ENCODE measurements at regions not wholly inside any gene's neighbourhood (a gene's known extent, or its start where the extent isn't known, plus 50 kb on each side); places are given as distances from the start of the nearest gene placed in this dataset.

- TF ChIP-seq YY1 (IDR thresholded peaks at IDR 0.05; ENCODE audit: low read depth, low read length) (no peak), MAX (IDR thresholded peaks at IDR 0.05; ENCODE audit: low read depth, low read length) (no peak), MTA3 (IDR thresholded peaks at IDR 0.05; ENCODE audit: borderline replicate concordance, low read length) (no peak)
These were observed 71.1 kb upstream of the AKT3 start for GRCh38 chr1:243921111-243921510.
